DMS 273 (cell line): ENCODE measurements at regions not wholly inside any gene's neighbourhood (a gene's known extent, or its start where the extent isn't known, plus 50 kb on each side); places are given as distances from the start of the nearest gene placed in this dataset.
"Not testable (repeated sequence)": the region's sequence is repeated elsewhere in the genome, so short reads cannot be mapped to it uniquely, and the experiment has no call there.

Experiments
- DNase-seq: peaks from one replicate; lab custom pipeline; 2025; ENCODE audit not compliant: unreplicated experiment; lab: John Stamatoyannopoulos, UW

DNA sequence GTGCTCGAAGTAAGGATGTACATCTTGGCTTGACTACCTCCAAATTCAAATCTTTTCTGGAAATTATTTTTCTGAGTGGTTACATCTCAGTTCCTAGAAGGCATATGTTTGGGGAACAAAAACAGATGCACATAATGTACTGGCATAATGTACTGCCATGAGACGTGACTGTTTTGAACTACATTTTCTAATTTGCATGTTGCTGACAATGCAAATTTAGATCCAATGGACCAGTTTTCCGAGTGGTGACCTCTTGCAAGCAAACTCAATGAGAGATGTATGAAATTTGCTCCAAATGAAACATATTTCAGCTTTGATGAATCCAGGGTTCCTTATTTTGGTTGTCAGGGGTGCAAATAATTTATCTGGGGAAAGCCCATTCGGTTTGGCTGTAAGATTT lies 694.3 kb downstream of the GRXCR1 start:
- DNase-seq, result no peak

GRCh38 chr4:43587758-43588157 lies 695.2 kb downstream of the GRXCR1 start:
- DNase-seq, result no peak

GRCh38 chr4:43607400-43607799 lies 714.9 kb downstream of the GRXCR1 start:
- no peak for DNase-seq

DNA sequence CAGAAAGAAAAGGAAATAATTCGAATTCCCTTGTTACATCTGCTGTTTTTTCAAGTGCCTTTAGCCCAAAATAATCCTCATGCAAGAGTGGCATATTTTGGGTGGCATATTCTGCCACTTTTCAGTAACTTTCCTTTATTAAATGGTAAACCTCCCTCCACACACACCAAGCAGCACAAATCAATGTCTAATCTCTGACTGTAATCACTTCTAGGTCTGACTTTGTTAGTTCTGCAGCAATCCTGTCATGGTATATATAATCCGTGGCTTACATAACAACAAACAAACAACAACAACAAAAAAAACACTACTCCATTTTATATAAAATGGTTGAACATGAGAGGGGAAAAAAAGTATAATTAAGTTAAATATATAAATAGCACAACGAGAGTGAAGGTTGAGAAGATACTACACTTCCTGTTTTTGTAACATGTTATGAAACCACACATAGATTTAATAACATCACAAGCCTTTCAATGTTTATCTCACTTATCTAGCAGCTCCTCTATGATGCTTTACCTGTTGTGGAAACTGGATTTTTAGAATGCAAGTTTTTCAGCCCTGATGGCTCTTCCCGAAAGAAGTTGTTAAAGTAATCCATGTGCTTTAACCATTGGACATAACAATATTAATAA lies 715.4 kb downstream of the GRXCR1 start:
- no peak for DNase-seq

DNA sequence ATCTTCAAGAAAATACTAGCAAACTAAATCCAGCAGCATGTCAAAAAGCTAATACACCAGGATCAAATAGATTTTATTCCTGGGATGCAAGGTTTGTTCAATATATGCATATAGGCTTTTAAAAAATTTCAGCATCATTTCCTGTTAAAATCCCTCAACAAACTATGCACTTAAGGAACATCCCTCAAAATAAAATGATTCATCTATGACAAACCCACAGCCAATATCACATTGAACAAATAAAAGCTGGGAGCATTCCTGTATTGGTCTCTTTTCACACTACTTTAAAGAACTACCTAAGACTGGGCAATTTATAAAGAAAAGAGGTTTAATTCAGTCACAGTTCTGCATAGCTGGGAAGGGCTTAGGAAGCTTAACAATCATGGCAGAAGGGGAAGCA lies 726.7 kb downstream of the GRXCR1 start:
- no peak for DNase-seq

DNA sequence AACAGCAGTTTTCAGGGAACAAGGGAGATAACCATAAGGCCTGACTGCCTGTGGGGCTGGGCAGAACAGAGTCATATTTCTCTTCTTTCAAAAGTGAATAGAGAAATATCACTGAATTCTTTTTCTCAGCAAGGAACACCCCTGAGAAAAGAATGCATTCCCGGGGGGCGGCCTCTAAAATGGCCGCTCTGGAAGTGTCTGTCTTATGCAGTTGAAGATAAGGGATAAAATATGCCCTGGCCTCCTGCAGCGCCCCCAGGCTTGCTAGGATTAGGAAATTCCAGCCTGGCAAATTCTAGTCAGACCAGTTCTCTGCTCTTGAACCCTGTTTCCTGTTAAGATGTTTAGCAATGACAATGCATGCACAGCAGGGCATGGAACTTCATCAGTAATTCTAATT lies 745.4 kb downstream of the GRXCR1 start:
- peak; percentile 0 for DNase-seq

- DNase-seq, result no peak
Measured at GRCh38 chr4:43651991-43652390, 759.5 kb downstream of the GRXCR1 start.

GRCh38 chr4:43659547-43659946 lies 767.0 kb downstream of the GRXCR1 start:
- not testable (repeated sequence) for DNase-seq

DNA sequence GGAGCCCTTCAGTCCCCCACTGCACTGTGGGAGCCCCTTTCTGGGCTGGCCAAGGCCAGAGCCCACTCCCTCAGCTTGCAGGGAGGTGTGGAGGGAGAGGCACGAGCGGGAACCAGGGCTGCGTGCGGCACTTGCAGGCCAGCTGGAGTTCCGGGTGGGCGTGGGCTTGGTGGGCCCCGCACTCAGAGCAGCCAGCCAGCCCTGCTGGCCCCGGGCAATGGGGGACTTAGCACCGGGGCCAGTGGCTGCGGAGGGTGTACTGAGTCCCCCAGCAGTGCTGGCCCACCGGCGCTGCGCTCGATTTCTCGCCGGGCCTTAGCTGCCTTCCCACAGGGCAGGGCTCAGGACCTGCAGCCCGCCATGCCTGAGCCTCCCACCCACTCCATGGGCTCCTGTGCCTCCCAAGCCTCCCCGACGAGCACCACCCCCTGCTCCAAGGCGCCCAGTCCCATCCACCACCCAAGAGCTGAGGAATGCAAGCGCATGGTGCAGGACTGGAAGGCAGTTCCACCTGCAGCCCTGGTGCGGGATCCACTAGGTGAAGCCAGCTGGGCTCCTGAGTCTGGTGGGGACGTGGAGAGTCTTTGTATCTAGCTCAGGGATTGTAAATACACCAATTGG lies 776.2 kb downstream of the KCTD8 start:
- DNase-seq, result not testable (repeated sequence)

DNA sequence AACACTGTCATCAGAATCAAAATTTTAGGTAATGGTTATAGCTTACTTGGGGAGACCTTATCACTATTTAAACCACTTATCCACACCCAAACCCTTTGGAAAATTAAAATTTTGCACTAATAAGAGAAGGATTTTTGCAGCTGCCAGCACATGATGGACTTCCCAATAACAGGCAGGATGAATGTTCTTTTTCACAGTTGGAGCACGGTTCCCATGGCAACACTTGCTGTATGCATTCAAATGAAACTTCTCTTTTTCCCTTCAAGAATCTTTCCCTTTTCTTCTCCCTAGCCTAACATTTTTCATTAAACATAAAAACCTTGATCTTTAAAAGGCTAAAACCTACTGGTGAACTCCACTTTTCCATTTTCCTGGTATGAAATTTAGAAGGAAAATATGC lies 768.2 kb downstream of the KCTD8 start:
- no peak for DNase-seq

GRCh38 chr4:43682551-43682950 lies 766.1 kb downstream of the KCTD8 start:
- no peak for DNase-seq

GRCh38 chr4:43690116-43690515 lies 758.5 kb downstream of the KCTD8 start:
- no peak for DNase-seq

DNA sequence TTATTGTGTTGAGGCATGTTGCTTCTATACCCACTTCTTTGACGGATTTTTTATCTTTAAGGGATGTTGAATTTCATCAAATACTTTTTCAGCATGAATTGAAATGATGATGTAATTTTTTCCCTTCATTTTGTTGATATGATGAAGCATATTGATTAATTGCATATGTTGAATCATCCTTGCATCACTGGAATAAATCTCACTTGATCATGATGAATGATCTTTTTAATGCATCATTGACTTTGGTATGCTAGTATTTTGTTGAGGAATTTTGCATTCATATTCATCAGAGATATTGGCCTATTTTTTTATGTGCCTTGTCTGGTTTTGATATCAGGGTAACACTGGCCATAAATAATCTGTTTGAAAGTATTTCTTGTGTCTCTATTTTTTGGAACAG lies 754.7 kb downstream of the KCTD8 start:
- no peak for DNase-seq

DNA sequence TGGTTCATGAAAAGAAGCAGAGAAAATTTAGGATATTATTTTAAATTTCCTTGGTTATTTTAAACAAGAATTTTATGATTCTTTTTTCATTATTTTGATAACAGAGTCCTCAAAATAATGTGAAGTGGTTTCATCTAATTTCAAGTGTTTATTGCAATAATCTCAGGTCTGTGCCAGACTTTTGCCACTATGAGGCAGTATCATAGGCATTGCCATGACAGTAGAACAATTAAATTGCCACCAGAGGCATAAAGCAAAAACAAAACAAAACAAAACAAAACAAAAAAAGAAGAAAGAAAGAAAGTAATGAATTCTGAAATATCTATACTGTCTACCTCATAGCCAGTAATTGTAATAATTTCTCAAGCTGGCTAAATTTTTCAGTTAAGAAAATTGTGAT lies 739.2 kb downstream of the KCTD8 start:
- DNase-seq, result no peak

DNA sequence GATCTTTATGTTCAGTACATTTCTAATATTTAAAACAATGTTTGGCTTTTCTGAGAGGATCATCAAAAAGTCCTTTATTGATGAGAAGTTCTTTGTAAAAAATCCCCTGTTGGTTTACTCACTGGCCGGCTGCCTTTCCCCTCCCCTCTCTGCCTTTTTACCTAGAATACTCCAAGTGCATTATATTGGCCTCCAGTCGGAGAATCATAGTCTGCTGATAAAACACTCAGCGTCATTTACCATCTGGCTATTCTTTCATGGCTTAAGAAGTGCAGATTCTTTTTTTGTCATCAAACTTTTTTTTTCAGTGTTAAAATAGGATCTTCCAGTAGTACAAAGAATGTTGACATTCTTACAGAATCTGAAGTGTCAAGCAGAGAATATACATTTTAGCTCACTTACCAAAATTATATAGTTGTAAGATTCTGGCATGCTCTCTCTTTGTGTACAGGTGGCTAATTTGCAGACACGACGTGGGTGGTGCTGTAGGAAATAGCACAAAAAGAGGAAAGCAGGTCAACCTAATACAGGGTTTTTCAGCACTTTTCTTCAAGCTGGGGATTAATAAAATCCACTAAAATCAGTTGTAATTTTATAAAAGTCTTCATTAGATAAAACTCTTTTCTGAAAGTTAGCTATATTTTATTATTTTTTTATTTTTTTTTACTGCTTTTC lies 731.8 kb downstream of the KCTD8 start:
- DNase-seq, result no peak

GRCh38 chr4:43718369-43718768 lies 730.2 kb downstream of the KCTD8 start:
- no peak for DNase-seq

DNA sequence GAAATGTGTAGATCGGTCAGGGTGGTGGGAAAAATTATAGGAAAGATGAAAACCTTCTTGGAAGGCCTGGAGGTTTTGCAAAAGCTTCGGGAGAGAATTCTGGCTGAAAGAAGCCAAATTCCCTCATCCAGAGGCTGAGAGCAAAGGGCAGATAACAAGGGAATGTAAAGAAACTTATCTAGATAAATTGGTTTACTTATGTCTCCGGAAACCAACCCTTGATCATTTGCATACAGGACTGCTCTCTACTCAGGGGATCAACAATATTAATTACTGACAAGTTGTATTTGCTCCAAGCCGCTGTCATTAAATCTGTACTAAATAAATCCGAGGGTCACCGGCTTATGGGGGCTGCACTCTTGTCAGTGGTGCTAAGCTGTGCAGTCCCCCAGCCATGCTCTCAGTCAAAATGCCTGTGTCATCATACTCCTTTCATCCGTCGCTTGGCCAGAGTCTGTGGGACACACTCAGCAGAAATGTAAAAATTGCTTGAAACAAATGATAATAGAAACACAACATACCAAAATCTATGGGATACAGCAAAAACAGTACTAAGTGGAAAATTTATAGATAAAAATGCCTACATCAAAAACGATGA lies 715.7 kb downstream of the KCTD8 start:
- no peak for DNase-seq

- no peak for DNase-seq
Measured at GRCh38 chr4:43742083-43742482, 706.5 kb downstream of the KCTD8 start.

GRCh38 chr4:43754566-43754965 lies 694.0 kb downstream of the KCTD8 start:
- no peak for DNase-seq

- DNase-seq, result no peak
Measured at GRCh38 chr4:43757147-43757546, 691.5 kb downstream of the KCTD8 start.

- DNase-seq, result no peak
Measured at GRCh38 chr4:43758836-43759235, 689.8 kb downstream of the KCTD8 start.

- DNase-seq, result no peak
Measured at GRCh38 chr4:43763029-43763610, 685.5 kb downstream of the KCTD8 start.
